ENCODE measurements at regions not wholly inside any gene's neighbourhood (a gene's known extent, or its start where the extent isn't known, plus 50 kb on each side); places are given as distances from the start of the nearest gene placed in this dataset.
A peak's percentile ranks its signal among the peaks of the same experiment; 100 is the strongest.
"Not testable (repeated sequence)": the region's sequence is repeated elsewhere in the genome, so short reads cannot be mapped to it uniquely, and the experiment has no call there.

GRCh38 chr7:106750773-106751172 lies 89.8 kb upstream of the CCDC71L start:
- no peak for DNase-seq

- DNase-seq: no peak
Measured at GRCh38 chr7:106752367-106752766, 91.4 kb upstream of the CCDC71L start.

DNA sequence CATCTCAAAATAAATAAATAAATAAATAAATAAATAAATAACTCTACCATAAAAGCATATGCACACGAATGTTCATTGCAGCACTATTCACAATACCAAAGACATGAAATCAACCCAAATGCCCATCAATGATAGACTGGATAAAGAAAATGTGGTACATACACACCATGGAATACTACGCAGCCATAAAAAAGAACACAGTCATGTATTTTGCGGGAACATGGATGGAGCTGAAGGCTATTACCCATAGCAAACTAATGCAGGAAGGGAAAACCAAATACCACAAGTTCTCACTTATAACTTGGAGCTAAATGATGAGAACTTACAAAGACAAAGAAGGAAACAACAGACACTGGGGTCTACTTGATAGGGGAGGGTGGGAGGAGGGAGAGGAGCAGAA lies 94.1 kb upstream of the CCDC71L start:
- DNase-seq: not testable (repeated sequence)

- DNase-seq: no peak
Measured at GRCh38 chr7:106755641-106756040, 94.7 kb upstream of the CCDC71L start.

DNA sequence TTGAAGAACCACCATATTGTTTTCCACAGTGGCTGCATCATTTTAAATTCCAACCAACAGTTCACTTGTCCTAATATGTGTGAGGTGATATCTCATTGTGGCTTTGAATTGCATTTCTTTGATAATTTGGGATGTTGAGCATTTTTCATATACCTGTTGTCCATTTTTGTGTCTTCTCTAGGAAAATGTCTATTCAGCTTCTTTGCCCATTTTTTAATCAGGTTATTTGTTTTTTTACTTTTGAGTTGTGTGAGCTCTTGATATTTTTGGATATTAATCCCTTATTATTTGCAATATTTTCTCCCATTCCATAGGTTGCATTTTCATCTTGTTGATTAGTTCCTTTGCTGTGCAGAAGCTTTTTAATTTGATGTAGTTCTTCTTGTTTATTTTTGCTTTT lies 95.1 kb upstream of the CCDC71L start:
- DNase-seq: no peak

- DNase-seq: no peak
Measured at GRCh38 chr7:106756884-106757283, 95.9 kb upstream of the CCDC71L start.

GRCh38 chr7:106757846-106758245 lies 96.9 kb upstream of the CCDC71L start:
- peak; percentile 61 for DNase-seq

GRCh38 chr7:106762845-106763244 lies 101.9 kb upstream of the CCDC71L start:
- DNase-seq: not testable (repeated sequence)

DNA sequence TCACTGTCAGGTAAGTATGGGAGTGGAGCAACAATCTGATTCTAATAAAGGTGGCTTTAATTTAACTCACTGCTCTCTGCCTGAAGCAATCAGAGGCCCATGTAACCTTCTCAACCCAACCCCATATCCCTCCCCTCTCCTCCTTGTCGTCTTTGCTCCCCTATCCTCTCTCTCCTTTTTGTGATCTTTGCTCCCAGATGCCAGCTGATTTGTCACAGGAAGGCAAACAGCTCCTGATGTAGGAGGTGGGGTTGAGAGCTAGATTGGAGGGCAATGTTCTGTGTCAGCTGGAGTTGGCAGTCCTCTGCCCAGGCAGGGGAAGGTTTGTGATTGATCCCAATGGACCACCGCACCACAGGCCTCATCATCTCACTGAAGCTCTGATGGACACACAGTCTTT lies 101.4 kb upstream of the PIK3CG start:
- DNase-seq: no peak

- peak; percentile 20 for DNase-seq
Measured at GRCh38 chr7:106765727-106766355, 99.2 kb upstream of the PIK3CG start.

DNA sequence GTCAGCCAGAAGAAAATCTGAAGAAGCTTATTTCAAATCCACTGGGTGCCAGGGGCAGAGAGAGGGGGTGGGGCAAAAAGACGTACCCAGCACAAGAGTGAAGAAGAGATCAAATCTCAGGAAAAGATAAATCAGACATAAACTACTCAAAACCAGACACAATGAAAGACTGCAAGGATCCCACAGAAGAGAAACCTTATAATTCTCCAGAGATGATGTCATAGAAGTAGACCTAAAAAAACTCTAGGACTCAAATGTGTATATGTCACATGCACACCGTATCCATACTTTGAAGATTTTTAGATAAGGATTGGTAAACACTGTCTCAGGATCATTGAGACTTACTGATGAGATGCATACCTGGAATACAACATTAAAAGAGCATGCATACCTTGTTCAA lies 98.5 kb upstream of the PIK3CG start:
- peak; percentile 27 for DNase-seq

GRCh38 chr7:106767078-106767477 lies 98.0 kb upstream of the PIK3CG start:
- DNase-seq: peak; percentile 41

GRCh38 chr7:106767498-106768323 lies 97.4 kb upstream of the PIK3CG start:
- DNase-seq: peak; percentile 54

- DNase-seq: peak; percentile 33
Measured at GRCh38 chr7:106768324-106768751, 96.7 kb upstream of the PIK3CG start.

- peak; percentile 88 for DNase-seq
Measured at GRCh38 chr7:106770191-106770590, 94.9 kb upstream of the PIK3CG start.

GRCh38 chr7:106772655-106773108 lies 92.4 kb upstream of the PIK3CG start:
- DNase-seq: peak; percentile 63

- peak; percentile 17 for DNase-seq
Measured at GRCh38 chr7:106773228-106773627, 91.9 kb upstream of the PIK3CG start.

- no peak for DNase-seq
Measured at GRCh38 chr7:106773721-106774120, 91.4 kb upstream of the PIK3CG start.

- no peak for DNase-seq
Measured at GRCh38 chr7:106774213-106774767, 90.8 kb upstream of the PIK3CG start.

DNA sequence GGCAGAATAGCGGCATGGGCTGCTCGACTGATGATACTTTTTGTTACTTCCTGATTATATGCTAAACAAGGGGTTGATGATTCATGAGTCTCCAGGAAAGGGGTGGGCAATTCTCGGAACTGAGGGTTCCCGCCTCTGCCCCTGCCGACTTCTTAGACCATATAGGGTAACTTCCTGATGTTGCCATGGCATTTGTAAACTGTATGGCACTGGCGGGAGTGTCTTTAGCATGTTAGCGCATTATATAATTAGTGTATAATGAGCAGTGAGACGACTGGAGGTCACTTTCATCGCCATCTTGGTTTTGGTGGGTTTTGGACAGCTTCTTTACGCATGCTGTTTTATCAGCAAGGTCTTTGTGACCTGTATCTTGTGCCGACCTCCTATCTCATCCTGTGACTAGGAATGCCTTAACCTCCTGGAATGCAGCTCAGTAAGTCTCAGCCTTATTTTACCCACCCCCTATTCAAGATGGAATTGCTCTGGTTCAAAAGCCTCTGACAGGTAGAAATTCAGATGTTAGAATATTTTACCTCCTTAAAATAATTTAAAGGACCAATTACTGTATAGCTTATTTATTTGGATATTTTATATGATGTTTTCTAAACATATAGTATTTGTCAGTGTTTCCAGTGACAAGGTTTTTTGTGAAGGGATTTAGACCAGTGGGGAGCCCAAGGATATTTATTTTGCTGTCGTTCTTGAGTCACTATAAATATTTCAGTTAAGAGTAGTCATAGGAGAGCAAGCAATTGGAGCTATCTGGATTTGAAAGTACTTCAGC lies 90.1 kb upstream of the PIK3CG start:
- no peak for DNase-seq

- DNase-seq: peak; percentile 83
Measured at GRCh38 chr7:106775552-106775936, 89.5 kb upstream of the PIK3CG start.

DNA sequence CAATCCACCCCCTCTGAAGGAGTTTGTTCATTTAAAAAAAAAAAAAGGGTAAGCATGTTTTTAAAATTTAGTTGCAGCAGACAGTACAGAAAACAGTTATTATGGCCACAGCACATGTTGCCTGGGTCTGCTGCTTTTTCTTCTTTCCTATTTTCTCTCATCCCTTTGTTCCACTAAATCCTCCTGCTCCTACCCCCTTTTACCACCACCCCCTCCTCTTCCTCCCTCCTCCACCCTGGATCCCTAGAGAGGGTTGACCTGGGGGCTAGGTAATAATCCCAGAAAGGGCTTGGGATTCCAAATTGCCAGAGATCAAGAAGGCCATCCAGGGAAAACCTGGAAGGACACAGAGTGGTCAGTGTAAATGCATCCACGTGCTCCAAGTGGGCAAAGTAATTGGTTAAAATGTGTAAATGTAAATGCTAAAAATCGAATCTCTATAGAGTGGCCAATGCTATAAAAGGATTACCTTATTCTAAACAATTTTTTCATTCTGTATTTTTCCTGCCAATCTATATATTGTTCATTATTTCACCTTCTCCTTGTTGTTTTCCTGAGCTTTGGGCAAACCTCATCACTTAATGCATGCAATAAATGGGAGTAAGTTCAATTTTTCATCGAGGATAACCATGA lies 89.0 kb upstream of the PIK3CG start:
- DNase-seq: no peak
